ENCODE measurements at regions not wholly inside any gene's neighbourhood (a gene's known extent, or its start where the extent isn't known, plus 50 kb on each side); places are given as distances from the start of the nearest gene placed in this dataset.

DNA sequence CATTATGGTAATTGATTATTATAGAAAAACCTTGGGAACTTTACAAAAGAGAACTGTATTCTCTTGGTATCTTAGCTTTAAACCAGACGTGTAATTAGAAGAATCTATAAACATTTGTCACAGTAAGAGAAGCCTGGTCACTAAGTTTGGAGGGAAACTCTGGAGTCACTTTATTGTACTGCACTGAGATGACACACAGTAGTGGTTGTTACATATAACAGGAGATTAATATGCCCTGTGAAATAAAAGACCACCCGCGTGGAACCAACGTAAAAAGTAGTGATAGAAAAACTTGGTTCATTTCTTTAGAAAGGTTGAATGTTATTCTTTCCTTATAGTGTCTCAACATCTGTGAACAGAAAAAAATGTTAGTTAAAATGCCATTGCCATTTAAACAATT is 416.1 kb downstream of the MDFIC start (continued):
- TF ChIP-seq, protein P1, sequence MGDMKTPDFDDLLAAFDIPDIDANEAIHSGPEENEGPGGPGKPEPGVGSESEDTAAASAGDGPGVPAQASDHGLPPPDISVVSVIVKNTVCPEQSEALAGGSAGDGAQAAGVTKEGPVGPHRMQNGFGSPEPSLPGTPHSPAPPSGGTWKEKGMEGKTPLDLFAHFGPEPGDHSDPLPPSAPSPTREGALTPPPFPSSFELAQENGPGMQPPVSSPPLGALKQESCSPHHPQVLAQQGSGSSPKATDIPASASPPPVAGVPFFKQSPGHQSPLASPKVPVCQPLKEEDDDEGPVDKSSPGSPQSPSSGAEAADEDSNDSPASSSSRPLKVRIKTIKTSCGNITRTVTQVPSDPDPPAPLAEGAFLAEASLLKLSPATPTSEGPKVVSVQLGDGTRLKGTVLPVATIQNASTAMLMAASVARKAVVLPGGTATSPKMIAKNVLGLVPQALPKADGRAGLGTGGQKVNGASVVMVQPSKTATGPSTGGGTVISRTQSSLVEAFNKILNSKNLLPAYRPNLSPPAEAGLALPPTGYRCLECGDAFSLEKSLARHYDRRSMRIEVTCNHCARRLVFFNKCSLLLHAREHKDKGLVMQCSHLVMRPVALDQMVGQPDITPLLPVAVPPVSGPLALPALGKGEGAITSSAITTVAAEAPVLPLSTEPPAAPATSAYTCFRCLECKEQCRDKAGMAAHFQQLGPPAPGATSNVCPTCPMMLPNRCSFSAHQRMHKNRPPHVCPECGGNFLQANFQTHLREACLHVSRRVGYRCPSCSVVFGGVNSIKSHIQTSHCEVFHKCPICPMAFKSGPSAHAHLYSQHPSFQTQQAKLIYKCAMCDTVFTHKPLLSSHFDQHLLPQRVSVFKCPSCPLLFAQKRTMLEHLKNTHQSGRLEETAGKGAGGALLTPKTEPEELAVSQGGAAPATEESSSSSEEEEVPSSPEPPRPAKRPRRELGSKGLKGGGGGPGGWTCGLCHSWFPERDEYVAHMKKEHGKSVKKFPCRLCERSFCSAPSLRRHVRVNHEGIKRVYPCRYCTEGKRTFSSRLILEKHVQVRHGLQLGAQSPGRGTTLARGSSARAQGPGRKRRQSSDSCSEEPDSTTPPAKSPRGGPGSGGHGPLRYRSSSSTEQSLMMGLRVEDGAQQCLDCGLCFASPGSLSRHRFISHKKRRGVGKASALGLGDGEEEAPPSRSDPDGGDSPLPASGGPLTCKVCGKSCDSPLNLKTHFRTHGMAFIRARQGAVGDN (IDR thresholded peaks at IDR 0.05), result no peak
- no peak for TF ChIP-seq BMI1 (IDR thresholded peaks at IDR 0.05; ENCODE audit: borderline replicate concordance)
- TF ChIP-seq NFIC (IDR thresholded peaks at IDR 0.05; ENCODE audit: low read depth, low read length), result no peak

DNA sequence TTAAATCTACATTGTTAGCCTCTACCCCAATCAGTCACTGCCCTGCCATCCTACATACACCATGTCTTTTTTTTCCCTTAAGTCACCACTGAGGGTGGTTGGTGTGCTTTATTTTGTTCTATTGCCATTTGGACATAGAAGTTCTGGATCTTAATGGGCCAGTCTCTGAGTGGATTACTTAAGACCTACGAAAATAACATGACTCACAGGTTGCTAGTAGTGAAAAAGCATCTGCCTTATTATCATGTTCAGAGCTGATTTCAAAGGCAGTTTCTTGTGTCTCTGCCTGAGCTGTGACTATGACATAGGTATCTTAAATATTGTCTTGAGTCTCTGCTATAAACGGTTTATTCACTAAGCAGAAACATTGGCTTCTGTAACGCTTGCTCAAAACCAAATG is 410.8 kb downstream of the MDFIC start:
- CTCF ChIA-PET, result interaction anchor here (1.6 kb wide), 1 partner anchor 469 kb away, joined by 3 read pairs; no protein-coding TSS in a partner anchor
- BruUV-seq (replicated peaks), result no TSS peak
- RAD21 ChIA-PET (ENCODE audit: unreplicated experiment), result no interaction called here

More for the DNA sequence above, 410.8 kb downstream of the MDFIC start:
- H3K9ac ChIP-seq (ENCODE audit: control insufficient read depth, insufficient read depth, low read length), result no peak overlapping the region
- H3K4me1 ChIP-seq (ENCODE audit: control insufficient read depth, insufficient read depth, low read length), result no peaks in the 10 kb centered on the region
- H4K20me1 ChIP-seq (ENCODE audit: control insufficient read depth, insufficient read depth), result no peaks in the 10 kb centered on the region
- WGBS (ENCODE audit: insufficient coverage, insufficient replicate concordance, low lambda C conversion rate, missing lambda C conversion rate), result 0% methylated on average over 3 of the region's 3 CpGs
- FAIRE-seq (no peak), DNase-seq (ENCODE audit: low read depth, low spot score) (no peak), ATAC-seq (no peak)
- in situ Hi-C loops (cut with MboI) (no loop called here), intact Hi-C loops (cut with micrococcal nuclease; ENCODE audit: unreplicated experiment) (no loop called here)
- no peak overlapping the region for H3K4me2 ChIP-seq (ENCODE audit: control insufficient read depth, insufficient read depth)
- POLR2A ChIA-PET, result no interaction called here
- H3K79me2 ChIP-seq (ENCODE audit: control insufficient read depth, insufficient read depth, low read length), result no peaks in the 10 kb centered on the region
- H3K27me3 ChIP-seq (replicated peaks in 1 of 2; ENCODE audit: control insufficient read depth in 2 of 2, insufficient read depth in 2 of 2, low read length in 1 of 2), result no peaks in the 10 kb centered on the region
- no peaks in the 10 kb centered on the region for H3K36me3 ChIP-seq (ENCODE audit: control insufficient read depth in 2 of 2, insufficient read depth in 2 of 2, low read length in 1 of 2)
- no peak overlapping the region for H3K27ac ChIP-seq (ENCODE audit: control insufficient read depth, insufficient read depth)
- no peak overlapping the region for H2AFZ ChIP-seq (ENCODE audit: control insufficient read depth, low read depth, low read length)
- no peak for TF ChIP-seq RB1 (IDR thresholded peaks at IDR 0.05; ENCODE audit: borderline replicate concordance)
- no peak for TF ChIP-seq POLR2A (IDR thresholded peaks at IDR 0.05; ENCODE audit: low read depth, low read length)
- no peak for TF ChIP-seq EED (IDR thresholded peaks at IDR 0.05; ENCODE audit: low read depth)
- no peak for TF ChIP-seq RAD51 (IDR thresholded peaks at IDR 0.05)
- TF ChIP-seq CBFB (IDR thresholded peaks at IDR 0.05; ENCODE audit: low read depth), result no peak
- no peak for TF ChIP-seq JUND (IDR thresholded peaks at IDR 0.05; ENCODE audit: low read depth, low read length)
- no peak for TF ChIP-seq RAD21 (IDR thresholded peaks at IDR 0.05; ENCODE audit: insufficient read depth, low read depth, low read length)
- TF ChIP-seq, protein P2, sequence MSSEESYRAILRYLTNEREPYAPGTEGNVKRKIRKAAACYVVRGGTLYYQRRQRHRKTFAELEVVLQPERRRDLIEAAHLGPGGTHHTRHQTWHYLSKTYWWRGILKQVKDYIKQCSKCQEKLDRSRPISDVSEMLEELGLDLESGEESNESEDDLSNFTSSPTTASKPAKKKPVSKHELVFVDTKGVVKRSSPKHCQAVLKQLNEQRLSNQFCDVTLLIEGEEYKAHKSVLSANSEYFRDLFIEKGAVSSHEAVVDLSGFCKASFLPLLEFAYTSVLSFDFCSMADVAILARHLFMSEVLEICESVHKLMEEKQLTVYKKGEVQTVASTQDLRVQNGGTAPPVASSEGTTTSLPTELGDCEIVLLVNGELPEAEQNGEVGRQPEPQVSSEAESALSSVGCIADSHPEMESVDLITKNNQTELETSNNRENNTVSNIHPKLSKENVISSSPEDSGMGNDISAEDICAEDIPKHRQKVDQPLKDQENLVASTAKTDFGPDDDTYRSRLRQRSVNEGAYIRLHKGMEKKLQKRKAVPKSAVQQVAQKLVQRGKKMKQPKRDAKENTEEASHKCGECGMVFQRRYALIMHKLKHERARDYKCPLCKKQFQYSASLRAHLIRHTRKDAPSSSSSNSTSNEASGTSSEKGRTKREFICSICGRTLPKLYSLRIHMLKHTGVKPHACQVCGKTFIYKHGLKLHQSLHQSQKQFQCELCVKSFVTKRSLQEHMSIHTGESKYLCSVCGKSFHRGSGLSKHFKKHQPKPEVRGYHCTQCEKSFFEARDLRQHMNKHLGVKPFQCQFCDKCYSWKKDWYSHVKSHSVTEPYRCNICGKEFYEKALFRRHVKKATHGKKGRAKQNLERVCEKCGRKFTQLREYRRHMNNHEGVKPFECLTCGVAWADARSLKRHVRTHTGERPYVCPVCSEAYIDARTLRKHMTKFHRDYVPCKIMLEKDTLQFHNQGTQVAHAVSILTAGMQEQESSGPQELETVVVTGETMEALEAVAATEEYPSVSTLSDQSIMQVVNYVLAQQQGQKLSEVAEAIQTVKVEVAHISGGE (CRISPR knock-in tag; IDR thresholded peaks at IDR 0.05), result no peak
- no peak for TF ChIP-seq SUPT20H (IDR thresholded peaks at IDR 0.05; ENCODE audit: borderline replicate concordance, control insufficient read depth, low read depth, low read length)
- TF ChIP-seq ESRRA (IDR thresholded peaks at IDR 0.05; ENCODE audit: low read length), result no peak
- no peak for TF ChIP-seq TCF3 (IDR thresholded peaks at IDR 0.05; ENCODE audit: borderline replicate concordance, insufficient read depth, low read depth, low read length)
- no peaks in the 10 kb centered on the region for H3K9me3 ChIP-seq (replicated peaks; ENCODE audit: control insufficient read depth, insufficient read depth, low read length)
- no peak overlapping the region for H3K4me3 ChIP-seq
- SMC1A ChIA-PET (ENCODE audit: uncharacterized antibody, unreplicated experiment), result interaction anchor here (0.6 kb wide), 1 partner anchor 525 kb away, joined by 3 read pairs; no protein-coding TSS in a partner anchor
